GM23248 (cell line): ENCODE measurements at regions not wholly inside any gene's neighbourhood (a gene's known extent, or its start where the extent isn't known, plus 50 kb on each side); places are given as distances from the start of the nearest gene placed in this dataset.

Experiments
- EZH2 ChIP-seq: fragments of 200-600 bp; sonication (generic); IDR thresholded peaks from 2 replicates; pipeline ENCODE4 v1.6.1; 2018; ENCODE audit warnings: antibody characterized with exemption, mild to moderate bottlenecking; ENCODE audit not compliant: insufficient read depth, poor library complexity, severe bottlenecking
- EZH2phosphoT487 ChIP-seq: fragments of 200-600 bp; sonication (generic); IDR thresholded peaks from 2 replicates; pipeline ENCODE4 v1.6.1; 2018; ENCODE audit warnings: antibody characterized with exemption, moderate library complexity, mild to moderate bottlenecking, low read depth; ENCODE audit not compliant: insufficient read depth

- TF ChIP-seq EZH2, result no peak
- no peak for TF ChIP-seq EZH2phosphoT487
Observed at GRCh38 chr9:118558026-118558425, 811.2 kb downstream of the BRINP1 start.
